GM19372 (cell line): ENCODE measurements at regions not wholly inside any gene's neighbourhood (a gene's known extent, or its start where the extent isn't known, plus 50 kb on each side); places are given as distances from the start of the nearest gene placed in this dataset.
A peak's percentile ranks its signal among the peaks of the same experiment; 100 is the strongest.

Experiments
- ATAC-seq: cut with Tn5 transposase; IDR thresholded peaks from one replicate; pipeline ENCODE4 v1.9.1; 2021; ENCODE audit warnings: mild to moderate bottlenecking, low read depth, moderate library complexity; ENCODE audit not compliant: unreplicated experiment

DNA sequence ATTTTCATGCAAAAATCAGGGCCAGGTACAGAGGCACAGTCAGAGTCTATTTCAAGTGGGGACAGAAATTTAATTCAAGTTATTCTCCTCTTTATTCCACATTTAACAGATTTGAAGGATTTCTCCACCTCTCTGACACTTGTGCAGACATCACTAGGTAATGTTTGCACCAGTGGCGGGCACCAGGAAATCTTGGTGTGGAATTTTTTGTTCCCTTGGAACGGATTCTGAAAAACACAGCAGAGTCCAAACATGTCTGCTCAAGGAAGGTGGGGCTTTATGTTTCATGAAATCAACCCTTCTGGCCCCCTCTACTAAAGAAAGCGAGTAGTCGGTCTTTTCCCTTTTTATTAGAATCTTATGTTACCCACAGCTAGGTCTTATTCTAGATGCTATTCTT lies 271.2 kb upstream of the MDFIC2 start:
- no peak for ATAC-seq

DNA sequence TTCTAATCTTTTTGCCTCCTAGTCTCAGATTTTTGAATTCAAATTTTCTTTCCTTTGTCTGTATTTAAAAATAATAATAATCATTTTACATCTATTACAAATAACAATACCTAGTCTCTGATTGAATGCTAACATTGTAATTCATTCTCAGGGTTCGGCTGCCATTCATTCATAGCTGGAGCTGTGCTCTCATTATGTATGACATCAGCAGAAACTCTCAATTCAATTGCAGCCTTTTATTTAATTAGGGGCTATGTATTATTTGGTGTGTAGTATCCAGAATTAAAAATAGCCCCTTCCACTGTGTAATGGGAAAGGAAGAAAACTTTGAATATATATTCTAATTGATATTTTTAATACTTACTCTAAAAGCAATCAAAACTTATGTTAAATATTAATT lies 270.4 kb upstream of the MDFIC2 start:
- no peak for ATAC-seq

DNA sequence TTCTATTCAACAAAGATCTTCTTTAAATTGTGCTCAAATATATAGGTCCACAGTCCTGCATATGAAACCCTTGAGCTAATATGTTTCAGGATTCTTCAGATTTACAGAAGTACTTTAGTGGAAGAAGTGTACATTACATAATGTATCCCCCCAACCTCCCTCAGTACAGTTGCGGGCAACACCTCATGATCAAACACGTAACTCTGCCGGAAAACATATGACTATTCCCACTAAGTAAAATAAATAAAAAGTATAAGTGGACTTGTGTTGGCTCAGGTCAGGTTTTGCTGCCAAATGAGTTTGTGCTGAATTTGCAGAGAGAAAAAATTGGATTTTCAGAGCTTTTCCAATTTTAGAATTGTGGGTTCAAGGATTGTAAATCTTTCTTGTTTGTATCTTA lies 267.6 kb upstream of the MDFIC2 start:
- ATAC-seq: no peak

DNA sequence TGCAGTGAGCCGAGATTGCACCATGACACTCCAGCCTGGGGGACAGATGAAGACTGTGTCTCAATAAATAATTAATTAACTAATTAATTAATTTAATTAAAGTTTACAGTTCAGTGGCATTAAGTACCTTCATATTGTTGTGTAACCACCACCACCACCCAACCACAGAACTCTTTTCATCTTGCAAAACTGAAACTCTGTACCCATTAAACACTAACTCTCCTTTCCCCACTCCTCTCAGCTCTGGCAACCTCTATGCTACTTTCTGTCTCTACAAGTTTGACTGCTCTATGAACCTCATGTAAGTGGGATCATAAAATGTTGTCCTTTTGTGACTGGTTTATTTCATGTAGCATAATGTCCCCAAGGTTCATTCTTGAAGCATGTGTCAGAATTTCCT lies 259.3 kb upstream of the MDFIC2 start:
- ATAC-seq: no peak

DNA sequence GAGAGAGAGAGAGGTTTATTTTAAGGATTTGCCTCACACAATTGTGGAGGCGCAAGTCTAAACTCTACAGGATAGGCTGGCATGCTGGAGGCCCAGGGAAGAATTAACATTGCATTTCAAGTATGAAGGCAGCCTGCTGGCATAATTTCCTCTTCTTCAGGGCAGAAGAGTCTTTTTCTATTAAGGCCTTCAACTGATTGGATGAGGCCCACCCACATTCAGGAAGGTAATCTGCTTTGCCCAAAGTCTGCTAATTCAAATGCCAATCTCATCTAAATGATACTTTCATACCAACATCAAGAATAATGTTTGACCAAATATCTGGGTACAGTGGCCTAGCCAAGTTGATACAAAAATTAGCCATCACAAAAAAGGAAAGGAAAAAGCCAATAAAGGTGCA lies 258.1 kb upstream of the MDFIC2 start:
- ATAC-seq: no peak

DNA sequence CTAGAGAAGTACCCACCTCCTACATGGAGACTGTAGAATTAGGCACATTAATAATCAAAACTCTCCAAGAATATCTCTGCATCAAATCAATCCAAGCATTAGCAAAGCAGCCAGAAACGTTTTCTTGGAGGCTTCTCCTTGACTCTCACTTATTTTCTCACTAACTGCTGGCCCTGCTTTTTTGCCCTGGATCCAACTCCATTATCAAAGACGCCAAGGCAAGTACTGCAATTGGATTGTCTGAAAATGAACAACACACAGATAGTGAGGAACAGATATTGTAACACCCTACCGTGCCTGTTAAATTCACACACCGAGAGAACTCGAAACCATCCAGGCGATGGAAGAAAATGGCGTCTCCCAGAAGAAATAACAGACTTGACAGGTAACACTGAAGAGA lies 256.2 kb upstream of the MDFIC2 start:
- ATAC-seq: no peak

DNA sequence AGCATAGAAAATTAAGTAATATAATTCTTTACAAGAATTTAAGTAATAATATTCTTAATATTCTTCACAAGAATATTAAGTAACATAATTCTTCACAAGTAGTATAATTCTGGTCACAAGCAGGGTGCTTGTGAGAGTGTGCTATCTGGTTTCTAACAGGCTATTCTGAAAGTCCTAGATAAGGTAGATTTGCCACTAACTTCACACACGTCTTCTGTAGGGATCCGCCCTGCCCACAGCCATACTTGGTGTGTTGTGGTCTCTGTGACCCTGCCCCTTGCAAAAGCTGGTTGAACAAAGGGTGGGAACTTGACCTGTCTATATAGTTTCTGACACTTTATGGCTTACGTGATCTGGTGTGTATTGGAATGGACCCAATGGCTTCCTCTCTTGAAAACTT lies 253.4 kb upstream of the MDFIC2 start:
- ATAC-seq: no peak

DNA sequence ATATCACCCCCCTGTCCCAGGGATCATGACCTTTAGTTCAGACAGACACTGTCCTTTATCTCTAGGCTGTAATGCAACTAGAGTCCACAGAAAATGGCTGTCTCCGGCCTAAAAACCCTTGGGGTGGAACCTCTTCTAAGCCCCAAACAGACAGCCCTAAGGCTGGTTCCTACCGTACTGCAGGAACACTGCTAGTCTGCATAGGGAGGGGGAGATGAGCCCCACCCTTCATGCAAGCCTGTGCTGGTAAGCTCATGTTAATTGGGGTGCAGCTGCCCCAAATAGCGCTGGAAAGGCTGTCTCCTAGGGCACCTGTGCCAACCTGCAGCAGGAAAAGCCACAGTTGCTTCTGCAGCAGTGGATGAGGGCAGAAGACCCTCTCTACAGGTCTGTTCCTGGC lies 252.1 kb upstream of the MDFIC2 start:
- no peak for ATAC-seq

DNA sequence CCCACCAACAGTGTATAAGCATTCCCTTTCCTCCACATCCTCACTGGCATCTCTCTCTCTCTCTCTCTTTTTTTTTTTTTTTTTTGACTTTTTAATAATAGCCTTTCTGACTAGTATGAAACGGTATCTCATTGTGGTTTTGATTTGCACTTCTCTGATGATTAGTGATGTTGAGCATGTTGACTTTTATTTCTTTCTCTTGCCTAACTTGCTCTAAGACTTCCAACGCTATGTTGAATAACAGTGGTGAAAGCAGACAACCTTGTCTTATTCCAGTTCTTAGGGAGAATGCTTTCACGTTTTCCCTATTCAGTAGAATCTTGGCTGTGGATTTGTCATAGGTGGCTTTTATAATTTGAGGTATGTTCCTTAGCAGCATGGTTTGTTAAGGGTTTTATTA lies 249.4 kb upstream of the MDFIC2 start:
- no peak for ATAC-seq

DNA sequence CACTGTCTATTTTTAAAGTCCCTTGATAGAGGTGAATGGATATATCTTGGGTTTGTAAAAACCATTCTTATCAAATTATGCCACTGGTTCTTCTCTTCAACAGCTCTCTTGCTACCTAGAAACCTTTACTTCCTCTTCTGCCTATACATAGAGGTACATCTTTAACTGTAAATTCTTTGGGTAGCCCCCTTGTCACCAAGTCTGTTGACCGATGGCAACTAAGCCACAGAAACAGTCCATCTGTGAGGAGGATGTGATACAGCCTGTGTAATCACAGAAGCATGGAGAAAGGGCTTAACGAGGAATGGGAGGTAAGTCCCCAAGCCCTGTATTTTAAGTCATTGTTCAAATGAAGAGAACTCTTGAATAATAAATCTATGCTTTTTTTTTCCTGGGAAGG lies 246.5 kb upstream of the MDFIC2 start:
- no peak for ATAC-seq

DNA sequence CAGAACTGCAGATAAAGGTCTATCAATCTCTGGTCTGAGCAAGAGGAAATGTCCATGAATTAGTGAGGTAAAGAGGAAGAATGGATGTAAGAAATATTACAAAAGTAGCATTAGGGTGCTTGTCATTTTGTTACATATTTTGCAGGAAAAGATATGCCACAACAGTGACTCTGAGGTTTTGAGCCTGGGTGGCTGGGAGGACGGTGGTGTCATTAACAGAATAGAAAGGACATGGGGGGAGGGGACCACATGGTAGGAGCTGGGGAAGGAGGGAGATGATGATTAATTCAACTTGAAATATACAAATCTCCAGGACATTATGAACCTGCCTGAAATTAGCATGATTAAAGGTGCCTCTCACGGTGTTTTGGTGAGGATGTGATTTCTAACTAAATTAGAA lies 245.5 kb upstream of the MDFIC2 start:
- ATAC-seq: no peak

DNA sequence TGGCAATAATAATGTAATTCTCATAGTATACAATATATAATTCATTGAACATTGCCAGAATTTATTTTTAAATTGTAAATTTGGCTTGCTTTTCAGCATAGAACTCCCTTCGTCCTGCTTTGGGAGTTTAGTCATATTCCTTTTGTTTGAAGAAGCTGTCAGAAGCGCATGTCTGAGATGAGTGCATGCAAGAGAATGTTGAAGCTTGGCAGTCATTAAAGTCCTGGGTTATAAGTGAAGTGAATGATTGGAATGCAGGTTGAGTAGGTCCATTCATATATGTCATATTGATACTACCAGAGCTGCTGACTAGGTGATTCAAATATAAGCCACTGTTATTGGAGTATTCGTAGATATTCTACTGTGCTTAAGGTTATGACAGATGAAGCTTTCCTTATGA lies 243.6 kb upstream of the MDFIC2 start:
- ATAC-seq: no peak

DNA sequence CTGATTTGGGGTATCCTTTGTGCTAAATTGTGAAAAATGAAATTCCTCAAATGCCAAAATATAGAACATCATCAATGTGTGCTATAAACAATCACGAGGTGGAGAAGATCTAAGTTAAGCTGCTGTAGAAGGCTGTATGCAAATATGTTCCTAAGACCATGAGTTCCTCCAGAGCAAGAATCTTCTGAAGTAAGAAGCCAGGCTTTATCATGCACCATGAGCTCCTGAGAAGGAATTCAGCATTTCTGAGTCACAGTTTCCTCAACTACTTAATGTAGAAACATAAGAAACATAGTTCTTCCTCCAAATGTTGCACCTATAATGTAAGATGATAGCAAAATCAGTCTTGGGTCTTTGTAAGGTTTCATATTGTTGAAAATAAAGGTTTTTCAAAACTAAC lies 241.7 kb upstream of the MDFIC2 start:
- no peak for ATAC-seq

DNA sequence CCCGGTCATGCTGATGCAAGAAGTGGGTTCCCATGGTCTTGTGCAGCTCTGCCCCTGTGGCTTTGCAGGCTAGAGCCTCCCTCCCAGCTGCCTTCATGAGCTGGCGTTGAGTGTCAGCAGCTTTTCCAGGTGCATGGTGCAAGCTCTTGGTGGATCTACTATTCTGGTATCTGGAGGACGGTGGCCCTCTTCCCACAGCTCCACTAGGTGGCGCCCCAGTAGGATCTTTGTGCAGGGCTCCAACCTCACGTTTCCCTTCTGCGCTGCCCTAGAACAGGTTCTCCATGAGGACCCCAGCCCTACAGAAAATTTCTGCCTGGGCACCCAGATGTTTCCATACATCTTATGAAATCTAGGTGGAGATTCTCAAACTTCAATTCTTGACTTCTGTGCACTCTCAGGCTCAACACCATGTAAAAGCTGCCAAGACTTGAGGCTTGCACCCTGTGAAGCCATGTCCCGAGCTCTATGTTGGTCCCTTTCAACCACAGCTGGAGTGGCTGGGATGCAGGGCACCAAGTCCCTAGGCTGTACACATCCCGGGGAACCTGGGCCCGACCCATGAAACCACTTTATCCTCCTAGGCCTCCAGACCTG lies 238.4 kb upstream of the MDFIC2 start:
- peak; percentile 81 for ATAC-seq

DNA sequence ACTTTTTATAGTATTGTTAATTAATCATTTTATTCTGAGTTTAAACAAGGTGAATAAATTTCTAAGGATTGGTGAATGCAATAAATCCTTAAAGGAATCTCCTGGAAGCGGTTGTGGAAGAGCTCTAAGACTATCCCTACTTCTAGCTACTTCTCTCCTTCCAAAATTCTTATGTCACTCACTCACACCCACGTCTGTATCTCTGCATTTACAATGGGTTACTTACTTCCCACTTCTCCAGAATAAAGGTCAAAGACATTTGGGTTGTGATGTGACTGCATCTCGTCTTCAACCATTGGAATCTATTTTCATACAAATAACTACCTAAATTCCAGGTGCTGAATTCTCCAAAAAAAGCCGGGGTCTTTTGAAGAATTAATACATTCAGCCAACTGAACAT lies 234.2 kb upstream of the MDFIC2 start:
- ATAC-seq: no peak

DNA sequence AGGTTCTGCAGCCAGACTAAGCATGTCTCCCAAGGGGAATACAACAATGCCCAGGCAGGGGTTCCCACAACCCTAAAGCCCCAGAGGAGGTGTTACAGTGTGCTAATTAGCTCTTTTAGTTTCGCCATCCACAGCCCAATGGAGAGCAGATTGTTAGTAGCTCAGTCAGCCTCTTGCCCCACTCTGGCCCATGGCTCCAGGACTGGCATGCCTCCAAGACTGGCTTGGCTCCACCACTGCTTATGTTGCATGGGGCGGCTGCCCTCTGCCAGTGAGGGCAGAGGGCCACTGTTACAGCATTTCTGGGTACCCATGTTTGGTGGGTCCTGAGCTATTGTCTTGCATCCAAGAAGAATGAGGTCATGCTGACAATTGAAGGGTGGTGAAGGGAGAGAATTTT lies 231.1 kb upstream of the MDFIC2 start:
- ATAC-seq: no peak

DNA sequence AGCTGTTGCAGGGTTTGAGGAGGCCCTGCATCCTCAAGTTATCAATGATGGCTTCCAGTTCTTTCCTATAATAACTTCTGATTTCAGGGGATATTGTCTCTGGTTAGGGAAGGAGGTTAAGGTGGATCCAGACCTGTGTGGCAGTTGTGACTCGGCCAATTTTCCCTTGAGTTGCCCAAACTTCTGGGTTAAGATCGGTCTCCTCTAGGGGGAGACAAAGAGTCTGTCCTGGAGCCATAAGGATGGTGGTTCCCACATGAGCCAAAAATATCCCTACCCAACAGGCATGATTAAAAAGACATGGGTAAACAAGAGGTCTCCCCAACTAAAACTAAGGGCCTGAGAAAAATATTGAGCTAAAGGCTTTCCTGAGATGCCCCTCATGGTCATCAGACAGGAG lies 227.5 kb upstream of the MDFIC2 start:
- no peak for ATAC-seq

DNA sequence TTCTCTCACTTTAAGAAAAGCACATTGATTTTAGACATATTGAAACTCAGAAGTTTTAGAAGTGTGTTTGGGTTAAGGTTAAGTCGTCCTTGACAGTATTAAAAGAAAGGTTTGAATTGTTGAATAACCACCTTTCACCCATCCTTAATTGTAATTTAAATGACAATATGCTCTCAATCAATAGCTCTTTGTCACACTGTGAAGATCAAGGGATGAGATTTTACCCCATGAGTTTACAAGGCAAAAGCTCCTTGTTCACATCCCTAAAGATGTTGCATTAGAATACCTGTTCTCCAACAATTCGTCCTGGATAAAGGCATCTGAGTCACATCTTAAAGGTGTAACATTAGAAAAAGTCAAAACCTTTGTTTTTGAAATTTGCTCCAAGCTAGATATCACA lies 220.4 kb upstream of the MDFIC2 start:
- ATAC-seq: no peak

DNA sequence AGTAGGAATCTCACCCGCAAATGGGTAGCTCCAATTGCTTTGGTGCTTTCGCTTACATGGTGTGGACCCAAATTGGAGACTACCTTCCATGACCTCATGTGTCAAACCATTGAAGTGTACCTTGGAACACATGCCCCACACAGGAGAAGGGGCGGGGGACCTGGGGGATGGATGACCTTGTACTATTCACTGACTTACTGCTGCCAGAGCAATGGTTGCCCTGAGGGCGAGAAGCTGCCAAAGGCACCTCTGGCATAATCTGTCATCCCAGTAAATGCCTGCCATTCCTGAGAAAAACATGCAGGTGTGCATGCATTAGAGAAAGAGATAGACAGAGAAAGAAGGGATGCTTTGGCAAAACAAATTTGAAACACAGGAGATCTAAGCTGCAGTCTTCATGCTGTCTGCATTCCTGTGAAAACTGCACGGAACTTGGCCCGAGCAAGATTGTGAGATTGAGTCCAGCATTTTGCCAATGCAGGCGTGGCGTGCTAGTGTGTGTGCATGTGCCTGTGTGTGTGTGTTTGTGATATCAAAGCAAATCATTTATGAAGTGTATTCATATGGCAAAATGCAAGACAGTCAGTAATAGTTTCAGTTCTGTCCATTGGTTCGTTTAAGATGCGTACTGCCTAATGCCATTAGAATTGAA lies 219.5 kb upstream of the MDFIC2 start:
- no peak for ATAC-seq

DNA sequence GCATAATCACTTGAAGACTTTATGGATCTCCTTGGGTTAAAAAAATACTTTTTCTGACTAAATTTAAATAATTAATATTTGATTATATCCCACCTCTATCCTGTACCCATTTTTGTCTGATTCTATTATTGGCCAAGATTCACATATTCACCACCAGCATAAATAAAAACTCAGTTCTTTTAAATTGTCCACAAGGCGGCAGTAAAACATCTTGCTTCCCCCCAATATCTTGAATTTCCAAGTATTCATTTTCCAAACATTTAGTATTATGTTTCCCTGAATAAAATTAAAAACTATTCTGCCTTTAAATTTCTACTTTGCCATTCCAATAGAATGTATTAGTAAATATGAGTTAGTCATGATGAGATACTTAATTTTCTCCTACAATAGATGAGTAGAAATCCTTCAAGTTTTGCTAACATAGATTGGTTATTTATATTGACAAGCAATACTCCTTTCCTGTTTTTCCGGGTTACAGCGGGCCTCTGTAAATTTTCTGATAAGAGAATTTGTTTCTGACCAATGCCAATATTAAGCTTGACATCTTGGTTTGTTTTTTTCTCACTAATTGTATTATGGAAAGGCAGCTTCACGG lies 218.7 kb upstream of the MDFIC2 start:
- ATAC-seq: no peak

DNA sequence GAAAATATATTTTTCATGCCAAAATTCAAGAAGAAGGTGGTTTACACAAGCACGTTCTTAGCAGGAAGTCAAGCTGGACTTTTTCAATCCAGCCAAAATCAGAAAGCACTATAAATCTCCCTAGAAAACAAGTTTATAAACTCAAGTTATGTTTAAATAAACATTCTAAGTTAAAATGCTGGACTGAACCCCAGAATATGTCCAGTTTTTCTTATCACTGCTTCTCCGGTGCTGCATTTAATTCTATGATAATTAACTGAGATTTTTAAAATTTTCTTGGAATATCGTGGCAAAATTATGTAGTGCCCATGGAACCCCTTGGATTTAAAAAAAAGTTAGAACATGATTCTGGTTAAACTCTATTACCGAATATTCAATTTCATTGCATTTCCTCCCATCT lies 218.2 kb upstream of the MDFIC2 start:
- no peak for ATAC-seq

DNA sequence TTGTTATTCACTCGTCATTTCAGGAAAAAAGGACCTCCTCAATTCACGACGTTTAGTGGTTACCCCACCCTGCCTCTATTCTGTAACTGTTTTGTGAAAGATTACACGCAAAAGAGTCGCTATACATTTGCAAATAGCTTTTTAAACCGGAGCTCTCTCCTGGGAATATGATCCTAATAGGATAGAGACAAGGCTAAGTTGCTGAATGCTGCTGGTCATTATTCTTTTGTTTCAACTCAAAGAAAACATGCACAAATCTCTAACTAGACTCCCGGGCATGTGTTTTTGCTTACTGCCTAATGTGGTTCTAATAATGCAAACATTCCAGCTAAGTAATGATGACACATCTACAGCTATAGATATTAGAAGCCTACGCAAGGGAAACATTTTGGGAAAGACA lies 214.6 kb upstream of the MDFIC2 start:
- no peak for ATAC-seq
